OCI-LY1 (cell line): ENCODE measurements at regions not wholly inside any gene's neighbourhood (a gene's known extent, or its start where the extent isn't known, plus 50 kb on each side); places are given as distances from the start of the nearest gene placed in this dataset.

ENCODE experiments used
- H2AFZ ChIP-seq: fragments of 200-600 bp; sonication (generic), shearing (Covaris generic); 2 replicates; pipeline ENCODE4 v1.6.0; 2014; ENCODE audit warnings: antibody characterized with exemption, mild to moderate bottlenecking, low read length
- H3F3A ChIP-seq: fragments of 200-600 bp; sonication (generic), shearing (Covaris generic); 2 replicates; pipeline ENCODE4 v1.6.0; 2014; ENCODE audit warnings: mild to moderate bottlenecking, antibody characterized with exemption, low read length, moderate library complexity; ENCODE audit not compliant: insufficient read depth
- H3K27ac ChIP-seq: fragments of 200-600 bp; sonication (generic); 2 replicates; pipeline ENCODE4 v1.5.1; 2014; ENCODE audit warnings: low read length, mixed run types, mild to moderate bottlenecking, low read depth; ENCODE audit not compliant: poor library complexity, severe bottlenecking
- H3K27me3 ChIP-seq: fragments of 200-600 bp; sonication (generic); 2 replicates; pipeline ENCODE4 v1.6.0; 2014; ENCODE audit warnings: antibody characterized with exemption, mild to moderate bottlenecking, low read length, moderate library complexity; ENCODE audit not compliant: insufficient read depth
- H3K36me3 ChIP-seq: fragments of 200-600 bp; sonication (generic); 2 replicates; pipeline ENCODE4 v1.6.1; 2014; ENCODE audit warnings: mild to moderate bottlenecking, antibody characterized with exemption, low read length, moderate library complexity, mixed read lengths; ENCODE audit not compliant: insufficient read depth
- H3K4me1 ChIP-seq: fragments of 200-600 bp; sonication (generic); 2 replicates; pipeline ENCODE4 v1.5.1; 2014; ENCODE audit warnings: mild to moderate bottlenecking, low read length, moderate library complexity; ENCODE audit not compliant: insufficient read depth, severe bottlenecking
- H3K4me2 ChIP-seq: fragments of 200-600 bp; sonication (generic), shearing (Covaris generic); 2 replicates; pipeline ENCODE4 v1.6.1; 2014; ENCODE audit warnings: low read length
- H3K4me3 ChIP-seq: fragments of 200-600 bp; sonication (generic); 2 replicates; pipeline ENCODE4 v1.5.1; 2014; ENCODE audit warnings: low read length, low read depth, mild to moderate bottlenecking, mixed read lengths; ENCODE audit not compliant: poor library complexity, severe bottlenecking
- H3K79me2 ChIP-seq: fragments of 200-600 bp; shearing (Covaris generic); 2 replicates; pipeline ENCODE4 v1.6.1; 2016; ENCODE audit warnings: mixed run types, low read length, mixed read lengths; ENCODE audit not compliant: insufficient read depth
- H3K9ac ChIP-seq: fragments of 200-600 bp; sonication (generic), shearing (Covaris generic); 2 replicates; pipeline ENCODE4 v1.6.1; 2014; ENCODE audit warnings: mild to moderate bottlenecking, low read length, mixed read lengths
- H3K9me2 ChIP-seq: fragments of 200-600 bp; sonication (generic), shearing (Covaris generic); 2 replicates; pipeline ENCODE4 v1.6.1; 2014; ENCODE audit warnings: low read depth, mild to moderate bottlenecking, low read length, mixed read lengths
- H3K9me3 ChIP-seq: fragments of 200-600 bp; shearing (Covaris generic); 2 replicates; pipeline ENCODE4 v1.6.1; 2014; ENCODE audit warnings: low read length, mixed read lengths
- H4K20me1 ChIP-seq: fragments of 200-600 bp; sonication (generic), shearing (Covaris generic); 2 replicates; pipeline ENCODE4 v1.6.0; 2016; ENCODE audit warnings: mild to moderate bottlenecking, low read length; ENCODE audit not compliant: insufficient read depth
- CTCF ChIP-seq: fragments of 200-600 bp; sonication (generic), shearing (Covaris generic); IDR thresholded peaks from 2 replicates; pipeline ENCODE4 v1.5.1; 2017; ENCODE audit warnings: mild to moderate bottlenecking, antibody characterized with exemption, low read length, moderate library complexity, mixed read lengths
- EZH2 ChIP-seq: fragments of 200-600 bp; sonication (generic), shearing (Covaris generic); IDR thresholded peaks from 2 replicates; pipeline ENCODE4 v1.8.0; 2017; ENCODE audit warnings: borderline replicate concordance, mixed run types, mild to moderate bottlenecking, antibody characterized with exemption, low read length, moderate library complexity, mixed read lengths

DNA sequence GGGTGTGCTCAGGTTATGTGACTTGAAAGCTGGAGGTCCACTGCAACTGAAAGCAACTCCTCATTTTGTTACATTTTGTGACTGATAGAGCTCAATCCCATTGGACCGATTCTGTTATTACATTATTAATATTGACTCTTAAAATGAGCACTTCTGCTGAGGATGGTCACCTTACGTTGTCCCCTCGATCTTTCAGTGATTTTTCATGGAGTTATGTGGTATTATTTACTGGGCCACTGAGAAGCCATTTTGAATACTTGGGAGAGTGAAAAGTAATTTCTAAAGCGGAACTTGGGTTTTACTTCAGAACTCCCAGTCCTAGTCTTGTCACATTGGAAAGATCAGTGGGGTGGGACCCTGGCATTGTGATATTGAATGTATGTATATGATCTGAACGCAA is 96.3 kb upstream of the FAM180A start:
- H3K27me3 ChIP-seq = no peaks in the 10 kb centered on the region
- H2AFZ ChIP-seq = no peak overlapping the region
- H4K20me1 ChIP-seq = no peaks in the 10 kb centered on the region
- no peaks in the 10 kb centered on the region for H3K79me2 ChIP-seq
- no peak overlapping the region for H3K4me2 ChIP-seq
- no peaks in the 10 kb centered on the region for H3K9me2 ChIP-seq
- TF ChIP-seq CTCF (no peak), EZH2 (no peak)
- no peaks in the 10 kb centered on the region for H3K4me1 ChIP-seq
- no peaks in the 10 kb centered on the region for H3F3A ChIP-seq
- no peak overlapping the region for H3K27ac ChIP-seq
- no peaks in the 10 kb centered on the region for H3K36me3 ChIP-seq
- no peak overlapping the region for H3K9ac ChIP-seq
- H3K9me3 ChIP-seq = no peaks in the 10 kb centered on the region
- no peak overlapping the region for H3K4me3 ChIP-seq

DNA sequence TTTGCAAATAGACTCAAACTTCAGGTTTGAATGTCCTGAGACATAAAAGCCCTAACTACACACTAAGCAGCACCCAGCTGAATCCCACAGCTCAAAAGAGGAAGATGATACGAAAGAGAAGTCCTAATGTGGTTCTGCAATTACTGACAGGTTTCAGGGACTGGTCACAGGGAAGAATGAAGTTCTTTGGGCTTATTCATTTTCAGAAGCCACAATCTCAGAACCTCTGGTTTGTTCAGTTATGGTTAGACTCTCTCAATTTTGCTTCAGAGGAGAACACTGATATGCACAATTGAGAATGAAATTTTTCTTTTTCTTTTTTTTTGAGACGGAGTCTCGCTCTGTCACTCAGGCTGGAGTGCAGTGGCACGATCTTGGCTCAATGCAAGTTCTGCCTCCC is 94.6 kb upstream of the FAM180A start:
- Histone ChIP-seq H4K20me1 (no peaks in the 10 kb centered on the region), H3K4me2 (no peak overlapping the region), H3K27ac (no peak overlapping the region), H3K9ac (no peak overlapping the region), H3K9me3 (no peaks in the 10 kb centered on the region), H3K4me1 (no peaks in the 10 kb centered on the region), H3F3A (no peaks in the 10 kb centered on the region), H3K9me2 (no peaks in the 10 kb centered on the region), H3K79me2 (no peaks in the 10 kb centered on the region), H3K27me3 (no peaks in the 10 kb centered on the region), H3K4me3 (no peak overlapping the region), H2AFZ (no peak overlapping the region), H3K36me3 (no peaks in the 10 kb centered on the region)
- no peak for TF ChIP-seq CTCF
- no peak for TF ChIP-seq EZH2

DNA sequence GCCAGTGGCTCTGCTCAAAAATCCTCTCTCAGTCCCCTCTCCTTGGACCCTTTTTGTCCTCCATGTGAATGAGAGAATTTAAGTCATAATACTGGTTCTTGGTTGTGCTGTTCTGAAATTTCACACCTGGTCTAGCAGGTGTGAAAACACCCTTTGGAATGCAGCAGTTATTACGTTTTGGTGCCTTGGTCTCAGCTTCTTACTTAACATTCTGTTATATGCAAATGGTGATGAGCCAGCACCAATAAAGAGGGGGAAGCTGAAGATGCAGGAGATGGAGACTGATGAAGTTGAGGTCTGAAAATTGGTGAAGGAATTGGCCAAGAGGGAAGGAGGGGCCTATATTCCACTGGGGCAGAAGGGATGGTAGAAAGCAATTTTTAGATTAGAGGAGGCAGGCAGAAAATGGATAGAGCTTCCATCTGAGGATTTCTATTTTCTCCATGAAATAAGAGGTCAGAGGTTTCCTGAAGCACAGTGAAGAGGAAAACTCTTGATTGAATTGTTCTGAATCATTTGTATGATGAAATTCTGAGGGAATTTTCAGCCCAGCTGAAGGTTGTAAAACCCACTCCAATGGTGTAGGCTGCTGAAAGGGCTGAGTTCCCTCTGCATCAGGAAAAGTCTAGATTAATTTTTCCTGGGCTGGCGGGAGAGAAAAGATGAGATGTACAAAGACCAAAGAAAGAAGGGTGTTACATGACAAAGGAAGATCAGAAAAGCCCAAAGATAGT is 94.0 kb upstream of the FAM180A start:
- Histone ChIP-seq H3K36me3 (no peaks in the 10 kb centered on the region), H4K20me1 (no peaks in the 10 kb centered on the region), H3K4me3 (no peak overlapping the region), H3K9me3 (no peaks in the 10 kb centered on the region), H2AFZ (no peak overlapping the region), H3K4me1 (no peaks in the 10 kb centered on the region), H3K27ac (no peak overlapping the region), H3K27me3 (no peaks in the 10 kb centered on the region), H3F3A (no peaks in the 10 kb centered on the region), H3K9ac (no peak overlapping the region), H3K4me2 (no peak overlapping the region), H3K79me2 (no peaks in the 10 kb centered on the region), H3K9me2 (no peaks in the 10 kb centered on the region)
- no peak for TF ChIP-seq CTCF
- no peak for TF ChIP-seq EZH2
